ENCODE measurements at regions not wholly inside any gene's neighbourhood (a gene's known extent, or its start where the extent isn't known, plus 50 kb on each side); places are given as distances from the start of the nearest gene placed in this dataset.

- no peak overlapping the region for H3K9ac ChIP-seq (ENCODE audit: low read depth, low read length)
- H3K18ac ChIP-seq (ENCODE audit: low read depth, low read length): no peak overlapping the region
- no peak overlapping the region for H2BK120ac ChIP-seq (ENCODE audit: low read depth, low read length)
- CTCF ChIA-PET: no interaction called here
- no peak overlapping the region for H2AFZ ChIP-seq (replicated peaks; ENCODE audit: low read length, poor library complexity)
- ATAC-seq (ENCODE audit: low read depth) (no peak), DNase-seq (no peak)
- H2BK20ac ChIP-seq (ENCODE audit: low read depth, low read length): no peak overlapping the region
- TF ChIP-seq, protein P1, sequence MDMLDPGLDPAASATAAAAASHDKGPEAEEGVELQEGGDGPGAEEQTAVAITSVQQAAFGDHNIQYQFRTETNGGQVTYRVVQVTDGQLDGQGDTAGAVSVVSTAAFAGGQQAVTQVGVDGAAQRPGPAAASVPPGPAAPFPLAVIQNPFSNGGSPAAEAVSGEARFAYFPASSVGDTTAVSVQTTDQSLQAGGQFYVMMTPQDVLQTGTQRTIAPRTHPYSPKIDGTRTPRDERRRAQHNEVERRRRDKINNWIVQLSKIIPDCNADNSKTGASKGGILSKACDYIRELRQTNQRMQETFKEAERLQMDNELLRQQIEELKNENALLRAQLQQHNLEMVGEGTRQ (IDR thresholded peaks at IDR 0.05; ENCODE audit: low read depth, low read length): no peak
- TF ChIP-seq MAFK (IDR thresholded peaks at IDR 0.05; ENCODE audit: low read depth, low read length): peak; percentile 71
- no peaks in the 10 kb centered on the region for H3K27me3 ChIP-seq (ENCODE audit: control insufficient read depth, insufficient read depth, low read length)
- H3K9me3 ChIP-seq (ENCODE audit: control insufficient read depth, insufficient read depth, low read length): peaks cover 16% of the 10 kb centered on the region
- no peak overlapping the region for H2AK5ac ChIP-seq (ENCODE audit: low read depth, low read length)
- H3K36me3 ChIP-seq (ENCODE audit: control insufficient read depth, insufficient read depth, low read length): no peaks in the 10 kb centered on the region
- no peak overlapping the region for H3K4ac ChIP-seq (ENCODE audit: low read depth, low read length)
- no peaks in the 10 kb centered on the region for H3K4me1 ChIP-seq (ENCODE audit: control insufficient read depth, insufficient read depth, low read length)
- dilution Hi-C loops (cut with HindIII; ENCODE audit: low sequenced_read_pairs, unreplicated experiment): no loop called here
- POLR2A ChIA-PET (ENCODE audit: unreplicated experiment): no interaction called here
- no peak overlapping the region for H4K5ac ChIP-seq (ENCODE audit: low read depth, low read length)
- no peaks in the 10 kb centered on the region for H3K9me1 ChIP-seq (ENCODE audit: insufficient read depth, low read length)
- intact Hi-C loops (cut with micrococcal nuclease): no loop called here
- no TSS peak for BruUV-seq (replicated peaks)
- no peak overlapping the region for H2BK15ac ChIP-seq (ENCODE audit: low read depth, low read length)
- H2AK9ac ChIP-seq (replicated peaks; ENCODE audit: low read depth, low read length, poor library complexity): no peak overlapping the region
- H4K8ac ChIP-seq (ENCODE audit: low read depth in 2 of 2, low read length in 2 of 2): no peak overlapping the region
- H3K23ac ChIP-seq (ENCODE audit: low read depth, low read length): no peak overlapping the region
- H3K4me2 ChIP-seq (ENCODE audit: low read depth, low read length): no peak overlapping the region
- no peak overlapping the region for H3K4me3 ChIP-seq (ENCODE audit: insufficient read depth, low read depth, low read length)
- H3K14ac ChIP-seq (replicated peaks; ENCODE audit: low read depth, low read length): no peak overlapping the region
- H2BK5ac ChIP-seq (ENCODE audit: low read depth, low read length, poor library complexity, severe bottlenecking): no peak overlapping the region
- H3K56ac ChIP-seq (ENCODE audit: extremely low read depth, insufficient read depth, low read length): no peak overlapping the region
- no peaks in the 10 kb centered on the region for H3K79me1 ChIP-seq (ENCODE audit: low read depth in 1 of 2, low read length in 2 of 2)
- WGBS, 2 experiments (ENCODE audit: extremely low coverage in 2 of 2, insufficient read length in 1 of 2): no CpG with 5 or more reads among the region's 6 CpGs
- no peak overlapping the region for H4K91ac ChIP-seq (ENCODE audit: insufficient read depth, low read depth, low read length)
- H3K27ac ChIP-seq (ENCODE audit: insufficient read depth, low read length): no peak overlapping the region
- no peaks in the 10 kb centered on the region for H4K20me1 ChIP-seq (ENCODE audit: insufficient read depth, low read length)
- in situ Hi-C loops (cut with MboI; ENCODE audit: low sequenced_read_pairs): no loop called here
These were observed 1269.1 kb downstream of the TBC1D22A start for GRCh38 chr22:48031589-48031988.

All from IMR-90 (cell line).